ENCODE measurements at regions not wholly inside any gene's neighbourhood (a gene's known extent, or its start where the extent isn't known, plus 50 kb on each side); places are given as distances from the start of the nearest gene placed in this dataset.

GRCh38 chr3:177726807-177727206 is 529.5 kb upstream of the TBL1XR1 start:
- DNase-seq = no peak

GRCh38 chr3:177729956-177730681 is 532.8 kb upstream of the TBL1XR1 start:
- DNase-seq = no peak

DNA sequence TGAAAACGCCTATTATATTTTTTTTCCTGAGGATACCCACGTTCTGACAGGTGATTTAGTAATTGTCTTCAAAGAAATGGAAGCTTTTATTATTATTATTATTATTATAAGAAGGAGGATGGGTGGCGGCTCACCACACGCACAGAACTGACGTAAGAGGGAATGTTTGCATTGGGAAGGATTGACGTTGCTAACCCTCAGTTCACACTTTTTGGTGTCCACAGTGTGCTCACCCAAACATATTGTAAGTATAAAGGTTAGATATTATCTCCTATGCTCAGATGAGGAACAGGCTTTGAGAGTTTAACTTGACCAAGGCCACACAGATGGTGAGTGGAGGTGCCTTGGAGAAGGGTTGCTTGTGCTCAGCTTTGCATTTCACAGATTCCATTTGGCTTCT is 533.5 kb upstream of the TBL1XR1 start:
- DNase-seq = no peak

DNA sequence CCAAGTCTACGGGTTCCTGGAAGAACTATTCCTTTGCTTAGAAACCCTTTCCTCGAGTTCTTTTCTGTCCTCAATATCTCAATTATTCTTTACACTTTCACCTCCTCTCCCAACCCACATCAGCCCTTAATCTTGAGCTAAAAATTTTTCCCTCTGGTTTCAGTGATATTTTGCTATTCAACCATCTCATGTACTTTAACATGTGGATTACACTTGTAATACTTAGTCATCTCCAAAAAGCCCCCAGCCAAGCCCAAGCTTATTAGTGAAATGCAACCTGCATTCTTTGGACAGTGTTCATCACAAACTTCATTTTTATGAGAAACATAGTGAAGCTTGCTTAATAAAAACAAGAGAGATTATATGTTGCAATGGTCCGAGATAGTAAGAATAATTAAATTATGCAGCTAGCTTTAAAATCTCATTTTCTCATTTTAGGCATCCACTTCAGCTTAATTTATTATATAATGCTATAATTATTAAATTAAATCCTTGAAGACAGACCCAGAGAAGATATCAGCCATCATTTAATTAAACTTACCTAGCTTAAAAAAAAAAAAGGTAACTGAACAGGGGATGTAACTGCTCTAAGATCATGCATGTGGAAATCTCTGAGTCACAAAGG is 534.5 kb upstream of the TBL1XR1 start:
- no peak for DNase-seq

GRCh38 chr3:177733233-177733632 is 536.0 kb upstream of the TBL1XR1 start:
- DNase-seq = no peak

- no peak for DNase-seq
These were observed 536.7 kb upstream of the TBL1XR1 start for GRCh38 chr3:177733936-177734335.

DNA sequence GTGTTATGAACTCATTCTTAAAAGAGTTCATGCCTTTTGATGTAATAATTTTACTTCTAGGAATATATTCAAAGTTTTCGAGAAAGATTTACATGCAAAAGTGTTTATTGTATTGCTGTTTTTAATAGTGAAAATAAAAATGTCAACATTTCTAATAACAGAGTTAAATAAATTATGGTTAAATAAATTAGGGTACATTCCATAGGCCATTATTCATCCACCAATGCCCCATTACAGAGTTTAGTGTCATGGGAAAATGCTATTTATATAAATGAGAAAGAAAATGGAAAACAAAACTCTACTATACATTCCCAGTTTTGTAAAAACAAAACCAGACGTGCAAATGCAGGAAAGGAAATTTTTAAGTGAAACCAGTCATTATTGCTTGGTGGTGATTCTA is 538.1 kb upstream of the TBL1XR1 start:
- DNase-seq = no peak

DNA sequence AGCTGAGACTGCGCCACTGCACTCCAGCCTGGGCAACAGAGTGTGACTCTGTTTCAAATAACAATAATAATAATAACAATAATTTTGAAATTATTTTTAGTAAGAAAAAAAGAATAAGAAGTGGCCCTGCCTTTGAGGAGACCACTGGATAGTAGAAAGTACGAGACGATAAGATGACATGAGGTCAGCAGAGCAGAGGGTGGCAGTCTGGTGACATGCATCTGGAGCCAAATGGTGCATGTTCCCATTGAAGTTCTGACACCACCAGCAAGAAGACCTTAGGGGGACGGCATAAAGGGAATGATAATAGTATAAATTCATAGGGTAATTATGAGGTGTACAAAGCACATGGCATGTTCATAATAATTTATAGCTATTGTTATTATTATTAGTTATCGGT is 542.2 kb upstream of the TBL1XR1 start:
- no peak for DNase-seq

DNA sequence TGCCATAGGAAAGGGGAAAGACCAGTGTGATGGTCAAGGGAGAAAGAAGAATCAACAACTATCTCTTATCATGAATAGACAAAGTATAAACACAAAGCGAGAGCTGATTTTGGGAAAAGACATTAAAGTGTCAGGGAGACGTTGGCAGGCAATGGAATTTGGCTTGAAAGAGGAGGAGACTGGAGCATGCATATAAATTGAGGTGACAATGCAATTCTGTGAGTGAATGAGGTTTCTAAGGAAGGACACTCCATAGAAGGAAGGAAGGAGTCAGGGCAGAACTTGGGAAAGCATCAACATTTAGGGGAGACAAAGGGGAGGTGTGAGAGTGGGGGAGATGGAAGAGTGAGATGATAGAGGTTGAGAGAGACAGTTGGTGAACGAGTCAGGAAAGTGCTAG is 543.0 kb upstream of the TBL1XR1 start:
- DNase-seq = no peak

GRCh38 chr3:177742273-177742672 is 545.0 kb upstream of the TBL1XR1 start:
- DNase-seq = no peak

DNA sequence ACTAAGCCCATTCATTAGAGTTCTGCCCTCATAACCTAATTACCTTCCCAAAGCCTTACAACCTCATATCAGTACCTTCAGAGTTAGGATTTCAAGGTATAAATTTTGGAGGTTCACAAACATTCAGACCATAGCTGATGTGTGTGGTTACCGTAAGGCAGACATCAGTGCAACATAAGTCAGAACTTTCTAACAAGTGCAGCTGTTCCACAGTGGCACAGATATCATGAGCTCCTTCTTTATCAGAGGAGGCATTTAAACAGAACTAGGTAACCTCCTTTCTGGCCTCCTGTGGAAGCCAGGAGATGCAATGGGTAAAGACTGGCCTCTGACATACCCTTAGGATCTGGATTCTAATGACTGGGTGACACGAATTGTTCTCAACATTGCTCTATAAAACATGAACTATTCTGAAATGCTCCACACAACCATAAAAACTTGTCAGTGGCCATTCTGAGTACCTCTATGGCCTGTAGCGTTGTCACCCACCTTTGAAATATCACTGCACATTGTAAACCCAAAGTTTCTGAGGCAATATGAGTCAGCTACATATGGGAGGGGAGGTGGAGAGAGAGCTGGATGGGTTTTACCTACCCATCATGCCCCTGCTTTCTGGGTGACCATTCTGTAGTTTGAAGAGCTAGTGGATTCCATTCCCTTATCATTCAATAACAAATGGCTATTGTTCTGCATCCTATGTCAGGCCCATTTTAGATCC is 546.0 kb upstream of the TBL1XR1 start:
- DNase-seq = no peak

DNA sequence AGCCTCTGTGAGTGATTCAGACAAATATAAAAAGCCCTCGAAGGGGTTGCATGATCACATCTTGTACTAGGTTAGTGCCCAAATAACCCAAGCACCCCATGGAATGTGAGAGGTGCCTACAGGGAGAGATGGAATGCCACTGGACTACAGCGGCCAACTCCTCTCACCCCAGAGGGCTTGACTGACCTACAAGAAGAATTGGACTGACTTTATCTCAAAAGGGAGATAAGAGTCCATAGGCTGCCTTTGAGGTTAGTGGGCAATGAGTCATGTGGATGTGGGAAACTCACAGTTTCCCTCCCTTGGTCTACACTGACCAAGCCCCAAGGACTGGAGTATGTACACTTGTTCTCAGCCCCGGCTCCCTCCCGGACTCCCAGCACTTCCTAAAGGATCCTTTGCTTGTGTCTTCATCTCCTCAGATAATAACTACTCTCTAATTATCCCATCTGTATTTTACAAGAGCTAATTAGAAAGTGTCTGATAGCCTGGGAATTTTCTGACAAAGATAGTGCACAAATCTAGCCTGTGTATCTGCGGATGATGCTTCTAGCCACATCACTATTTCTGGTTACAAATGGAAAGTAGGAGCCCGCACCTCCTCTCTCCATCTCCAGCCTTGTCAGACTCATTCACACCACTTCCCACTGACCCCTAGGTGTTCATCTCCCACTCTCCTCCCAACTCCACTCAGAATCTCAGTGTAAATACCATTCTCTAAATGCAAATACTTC is 547.8 kb upstream of the TBL1XR1 start:
- DNase-seq = no peak

DNA sequence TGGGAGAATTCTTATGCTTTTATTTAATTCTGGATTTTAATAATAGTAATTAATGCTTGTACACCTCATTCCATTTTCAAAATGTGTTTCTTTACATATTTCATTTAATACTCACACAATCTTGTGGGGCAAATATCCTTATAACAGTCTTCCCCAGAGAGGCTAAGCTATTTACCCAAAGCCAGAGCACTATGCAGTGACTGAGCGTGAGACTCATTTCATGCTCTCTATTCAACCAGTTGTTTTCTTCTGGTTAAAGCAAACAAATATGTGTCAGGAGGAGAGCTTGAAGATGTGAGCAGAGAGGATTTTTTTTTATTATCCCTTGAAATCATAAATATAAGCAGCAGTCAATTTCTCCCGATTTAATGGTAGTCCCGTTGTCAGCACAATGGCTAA is 548.3 kb upstream of the TBL1XR1 start:
- DNase-seq = no peak

DNA sequence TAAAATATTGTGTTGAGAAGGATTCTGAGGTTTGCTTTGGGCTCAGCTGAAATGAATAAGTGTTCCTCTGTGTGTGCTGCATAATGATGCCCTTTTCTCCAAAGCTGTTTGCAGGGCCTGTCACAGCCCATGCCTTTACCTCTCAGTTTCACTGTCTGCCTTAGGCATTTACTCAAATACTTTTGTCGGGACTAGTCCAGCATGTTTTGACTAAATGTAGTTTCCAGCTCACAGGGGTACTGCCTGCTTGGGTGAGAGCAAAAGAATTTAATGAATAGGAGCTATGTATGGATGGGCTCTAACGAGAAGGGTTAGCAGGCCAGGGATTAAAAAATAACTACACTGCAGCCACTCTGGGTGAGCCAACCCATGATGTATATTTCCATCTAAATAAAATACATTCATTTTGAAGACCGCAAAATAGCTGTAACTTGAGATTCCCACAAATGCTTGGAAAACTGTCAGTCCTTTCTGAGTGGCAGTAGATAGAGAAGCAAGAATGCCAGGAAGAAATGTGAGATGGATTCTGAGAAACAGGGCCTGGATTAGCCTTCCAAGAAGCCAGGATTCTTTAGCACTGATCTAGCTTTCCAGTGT is 549.2 kb upstream of the TBL1XR1 start:
- no peak for DNase-seq

- no peak for DNase-seq
These were observed 552.6 kb upstream of the TBL1XR1 start for GRCh38 chr3:177749836-177750235.

GRCh38 chr3:177750436-177750835 is 553.2 kb upstream of the TBL1XR1 start:
- DNase-seq = no peak

DNA sequence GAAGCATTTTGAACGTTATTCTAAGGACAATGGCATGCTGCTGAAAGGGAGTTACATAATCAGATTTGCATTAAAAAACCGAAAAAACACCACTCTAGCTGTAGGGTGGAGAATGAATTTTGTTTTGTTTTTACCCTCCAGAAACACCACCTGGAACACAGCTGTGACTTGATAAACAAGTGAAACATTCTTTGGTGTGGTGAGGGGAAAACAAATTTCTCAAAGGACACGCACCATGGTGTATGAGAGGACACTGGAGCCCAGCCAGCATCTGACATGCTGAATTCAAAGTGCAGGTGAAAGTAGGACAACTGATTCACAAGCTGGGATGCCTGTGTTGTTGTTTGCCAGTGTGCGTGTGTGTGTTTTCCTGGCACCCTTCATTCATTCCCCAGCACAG is 554.5 kb upstream of the TBL1XR1 start:
- DNase-seq = no peak

GRCh38 chr3:177752831-177753230 is 555.5 kb upstream of the TBL1XR1 start:
- no peak for DNase-seq

DNA sequence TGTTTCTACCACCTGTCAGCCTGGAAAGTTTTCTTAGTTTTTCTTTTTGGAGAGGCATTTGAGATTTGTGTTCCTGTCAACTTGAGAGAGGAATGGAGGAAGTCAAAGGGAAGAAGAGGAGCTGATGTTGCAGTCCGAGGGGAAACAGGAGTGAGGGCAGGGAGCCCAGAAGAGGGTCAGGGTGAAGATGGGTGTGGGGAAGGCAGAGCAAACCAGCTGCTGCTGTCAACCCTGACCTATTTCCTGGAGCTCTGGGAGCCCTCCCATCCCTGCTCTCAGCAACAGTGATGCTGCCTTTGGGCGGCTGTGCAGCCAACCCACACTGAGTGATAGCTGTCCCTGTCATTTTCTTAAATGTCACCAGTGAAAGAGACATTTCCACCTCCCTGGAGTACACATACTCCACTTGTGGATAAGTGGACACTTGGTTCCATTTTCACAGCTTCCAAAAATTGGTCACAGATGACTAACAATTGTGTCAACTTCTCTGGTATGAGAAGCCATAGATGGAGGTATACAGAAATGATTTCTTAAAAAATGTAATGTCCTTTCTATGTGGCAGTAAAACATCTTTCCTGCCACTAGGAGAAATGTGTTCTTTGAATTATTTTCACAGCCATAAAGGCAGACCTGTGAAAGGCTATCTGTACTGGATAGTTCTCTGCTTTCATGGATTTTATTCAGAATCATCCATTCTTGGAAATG is 556.3 kb upstream of the TBL1XR1 start:
- DNase-seq = no peak

DNA sequence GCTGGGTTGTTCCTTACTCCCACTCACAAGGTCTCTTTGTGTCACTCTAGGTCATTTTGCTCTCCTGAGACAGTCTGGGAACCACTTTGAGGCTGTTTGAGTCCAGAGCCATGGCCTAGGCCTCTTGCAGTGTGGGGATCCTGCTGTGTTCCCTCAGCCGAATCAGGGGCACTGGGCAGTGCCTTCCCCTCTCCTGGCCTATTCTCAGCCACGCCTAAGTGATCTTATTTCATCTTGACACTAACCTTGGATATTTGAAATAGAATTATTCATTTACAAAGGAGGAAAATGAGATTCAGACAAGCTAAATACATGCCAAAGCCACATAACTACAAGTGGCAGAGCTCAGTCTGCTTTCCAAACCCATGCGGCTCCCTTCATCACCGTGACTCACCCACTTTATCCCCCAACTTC is 557.2 kb upstream of the TBL1XR1 start:
- DNase-seq = no peak

DNA sequence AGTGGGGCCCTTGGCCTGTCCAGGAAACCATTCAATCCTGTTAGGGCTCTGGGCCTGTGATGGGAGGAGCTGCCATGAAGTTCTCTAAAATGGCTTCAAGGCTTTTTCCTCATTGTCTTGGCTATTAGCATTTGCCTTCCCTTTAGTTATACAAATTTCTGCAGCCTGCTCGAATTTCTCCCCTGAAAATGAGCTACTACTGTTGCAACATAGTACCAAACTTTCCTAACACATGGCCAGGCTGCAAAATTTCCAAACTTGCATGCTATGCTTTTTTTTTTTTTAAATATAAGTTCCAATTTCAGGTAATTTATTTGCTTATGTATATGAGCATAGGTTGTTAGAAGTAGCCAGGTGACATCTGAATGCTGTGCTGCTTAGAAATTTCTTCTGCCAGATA is 560.8 kb upstream of the TBL1XR1 start:
- no peak for DNase-seq

- DNase-seq = no peak
These were observed 563.5 kb upstream of the TBL1XR1 start for GRCh38 chr3:177760803-177761202.

Data from stimulated activated CD4-positive, alpha-beta T cell treated with anti-CD3 and anti-CD28 coated beads, Interleukin-4, amount 100 ng/mL, for 4 hours (primary cell).